Right atrium auricular region (tissue), 2 donors: ENCODE measurements at regions not wholly inside any gene's neighbourhood (a gene's known extent, or its start where the extent isn't known, plus 50 kb on each side); places are given as distances from the start of the nearest gene placed in this dataset.

Experiments used
- DNase-seq: peaks from one replicate; pipeline ENCODE4 v3.0.0-alpha.2; 2019; ENCODE audit warnings: low spot score
- H3K27ac ChIP-seq, 2 donors: fragments of 200-600 bp; sonication (generic); 1 replicate in 1 of 2; 2 replicates in 1 of 2; pipeline ENCODE4 v1.5.1; 2016 to 2019
- H3K27me3 ChIP-seq, 2 donors: fragments of 200-600 bp; sonication (generic); one replicate each; pipeline versions ENCODE4 v1.5.1 to v1.6.0; 2017 to 2019
- H3K36me3 ChIP-seq: fragments of 200-600 bp; sonication (generic); one replicate; pipeline ENCODE4 v1.5.1; 2016
- H3K4me1 ChIP-seq, 2 donors: fragments of 200-600 bp; sonication (generic); one replicate each; pipeline versions ENCODE4 v1.5.1 to v1.6.0; 2017 to 2019
- H3K4me3 ChIP-seq, 2 donors: fragments of 200-600 bp; sonication (generic); 1 replicate in 1 of 2; 2 replicates in 1 of 2; pipeline ENCODE4 v1.5.1; 2017 to 2019; ENCODE audit warnings: mild to moderate bottlenecking in 1 of 2, moderate library complexity in 1 of 2
- H3K9me3 ChIP-seq, 2 donors: fragments of 200-600 bp; sonication (generic); one replicate each; pipeline ENCODE4 v1.5.1; 2019
- TF ChIP-seq, protein P1 (sequence below), 2 donors: fragments of 200-600 bp; sonication (generic); IDR thresholded peaks; one replicate each; pipeline ENCODE4 v1.5.1; 2019; ENCODE audit warnings: antibody characterized with exemption in 2 of 2

DNA sequence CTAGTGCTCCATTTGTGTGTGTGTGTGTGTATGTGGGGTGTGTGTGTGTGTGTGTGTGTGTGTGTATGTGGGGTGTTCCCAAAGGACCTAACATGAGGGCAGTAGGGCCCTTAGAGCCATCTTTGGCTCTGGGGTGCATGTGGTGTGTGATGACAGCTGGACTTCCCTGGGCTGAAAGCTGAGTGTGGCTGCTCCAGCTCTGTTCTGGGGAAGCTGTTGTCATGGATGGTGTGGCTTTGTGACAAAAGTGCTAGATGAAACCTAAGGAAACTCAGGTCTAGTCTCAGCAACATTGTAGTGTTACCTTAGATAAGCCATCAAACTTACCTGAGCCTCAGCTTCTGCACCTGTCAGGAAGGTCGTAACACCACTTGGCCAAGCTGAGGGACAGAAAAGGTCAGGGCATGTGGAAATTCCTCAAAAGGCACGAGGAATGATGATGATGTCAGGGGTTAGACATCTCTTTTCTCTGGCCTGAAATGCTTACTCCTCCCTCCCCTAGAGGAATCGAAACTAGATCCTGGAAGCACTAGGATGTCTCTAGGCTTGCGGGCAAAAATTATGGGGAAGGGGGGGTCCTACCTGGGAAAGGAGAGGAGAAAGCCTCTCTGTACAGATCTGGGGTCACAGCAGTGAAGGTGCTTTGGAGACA, 115.4 kb downstream of the RPS24 start:
- Histone ChIP-seq H3K27ac (no peak overlapping the region), H3K9me3 (no peaks in the 10 kb centered on the region), H3K36me3 (no peaks in the 10 kb centered on the region), H3K4me3 (no peak overlapping the region), H3K27me3 (no peaks in the 10 kb centered on the region), H3K4me1 (no peaks in the 10 kb centered on the region)
- DNase-seq = no peak
- TF ChIP-seq, protein P1, sequence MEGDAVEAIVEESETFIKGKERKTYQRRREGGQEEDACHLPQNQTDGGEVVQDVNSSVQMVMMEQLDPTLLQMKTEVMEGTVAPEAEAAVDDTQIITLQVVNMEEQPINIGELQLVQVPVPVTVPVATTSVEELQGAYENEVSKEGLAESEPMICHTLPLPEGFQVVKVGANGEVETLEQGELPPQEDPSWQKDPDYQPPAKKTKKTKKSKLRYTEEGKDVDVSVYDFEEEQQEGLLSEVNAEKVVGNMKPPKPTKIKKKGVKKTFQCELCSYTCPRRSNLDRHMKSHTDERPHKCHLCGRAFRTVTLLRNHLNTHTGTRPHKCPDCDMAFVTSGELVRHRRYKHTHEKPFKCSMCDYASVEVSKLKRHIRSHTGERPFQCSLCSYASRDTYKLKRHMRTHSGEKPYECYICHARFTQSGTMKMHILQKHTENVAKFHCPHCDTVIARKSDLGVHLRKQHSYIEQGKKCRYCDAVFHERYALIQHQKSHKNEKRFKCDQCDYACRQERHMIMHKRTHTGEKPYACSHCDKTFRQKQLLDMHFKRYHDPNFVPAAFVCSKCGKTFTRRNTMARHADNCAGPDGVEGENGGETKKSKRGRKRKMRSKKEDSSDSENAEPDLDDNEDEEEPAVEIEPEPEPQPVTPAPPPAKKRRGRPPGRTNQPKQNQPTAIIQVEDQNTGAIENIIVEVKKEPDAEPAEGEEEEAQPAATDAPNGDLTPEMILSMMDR (IDR thresholded peaks at IDR 0.05) = no peak

DNA sequence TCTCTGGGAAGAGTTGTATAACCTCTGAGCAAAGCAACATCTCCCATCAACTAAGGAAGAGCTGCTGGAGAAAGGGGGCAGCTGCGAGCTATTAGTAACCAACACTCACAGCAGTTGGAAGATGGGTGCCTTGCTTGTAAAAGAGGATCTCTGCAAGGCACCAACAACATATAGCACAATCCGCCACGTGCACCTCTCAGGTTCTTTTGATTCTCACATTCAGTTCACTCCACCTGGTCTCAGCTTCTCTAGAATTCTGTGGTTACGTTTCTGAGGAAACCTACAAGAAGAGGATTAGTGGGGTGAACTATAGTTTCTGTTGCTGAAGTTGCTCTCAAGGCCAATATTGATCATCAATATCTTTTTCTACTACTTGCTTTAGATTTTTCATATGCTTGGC, 117.1 kb downstream of the RPS24 start:
- H3K9me3 ChIP-seq = no peaks in the 10 kb centered on the region

DNA sequence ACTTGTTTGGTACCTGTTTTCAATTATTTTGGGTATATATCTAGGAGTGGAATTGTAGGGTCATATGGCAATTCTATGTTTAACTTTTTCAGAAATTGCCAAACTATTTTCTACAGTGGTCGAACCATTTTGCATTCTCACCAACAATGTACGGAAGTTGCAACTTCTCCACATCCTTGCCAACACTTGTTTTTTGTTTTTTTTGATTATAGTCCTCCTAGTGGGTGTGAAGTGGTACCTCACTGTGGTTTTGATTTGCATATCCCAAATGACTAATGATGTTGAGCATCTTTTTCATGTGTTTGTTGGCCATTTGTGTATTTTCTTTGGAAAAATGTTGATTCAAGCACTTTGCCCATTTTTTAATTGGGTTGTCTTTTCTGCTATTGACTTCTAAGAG, 122.1 kb downstream of the RPS24 start:
- no peaks in the 10 kb centered on the region for H3K27me3 ChIP-seq
- H3K4me1 ChIP-seq = no peaks in the 10 kb centered on the region
- DNase-seq = no peak
- TF ChIP-seq, protein P1 (IDR thresholded peaks at IDR 0.05) = no peak
- no peaks in the 10 kb centered on the region for H3K9me3 ChIP-seq
- H3K4me3 ChIP-seq = no peak overlapping the region
- H3K27ac ChIP-seq = no peak overlapping the region
- no peaks in the 10 kb centered on the region for H3K36me3 ChIP-seq

More for the DNA sequence above, 117.1 kb downstream of the RPS24 start:
- Histone ChIP-seq H3K27me3 (no peaks in the 10 kb centered on the region), H3K36me3 (no peaks in the 10 kb centered on the region), H3K27ac (no peak overlapping the region), H3K4me3 (no peak overlapping the region), H3K4me1 (no peaks in the 10 kb centered on the region)
- TF ChIP-seq, protein P1 (IDR thresholded peaks at IDR 0.05) = no peak
- no peak for DNase-seq

DNA sequence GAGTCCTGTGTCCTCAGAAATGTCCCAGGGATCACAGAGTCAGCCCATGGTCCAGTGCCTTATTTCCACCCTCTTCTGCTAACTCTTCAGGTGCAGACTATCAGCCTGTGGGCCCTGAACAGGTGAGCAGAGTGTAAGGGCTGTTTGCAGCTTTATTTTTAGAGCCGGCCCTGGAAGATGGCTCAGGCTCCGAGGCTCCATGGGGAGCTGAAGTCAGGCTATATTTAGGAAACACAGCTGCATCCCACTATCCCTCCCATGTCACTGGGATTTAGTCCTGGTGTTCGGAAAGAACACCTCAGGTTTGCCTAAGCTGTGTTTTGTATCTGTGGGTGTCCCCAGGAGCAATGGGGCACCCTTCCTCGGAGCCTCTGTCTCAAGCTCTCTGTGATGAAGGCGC, 126.9 kb downstream of the RPS24 start:
- TF ChIP-seq, protein P1 (IDR thresholded peaks at IDR 0.05) = no peak
- no peaks in the 10 kb centered on the region for H3K9me3 ChIP-seq
- no peak overlapping the region for H3K27ac ChIP-seq
- no peaks in the 10 kb centered on the region for H3K36me3 ChIP-seq
- no peaks in the 10 kb centered on the region for H3K27me3 ChIP-seq
- DNase-seq = no peak
- H3K4me3 ChIP-seq = no peak overlapping the region
- no peaks in the 10 kb centered on the region for H3K4me1 ChIP-seq

DNA sequence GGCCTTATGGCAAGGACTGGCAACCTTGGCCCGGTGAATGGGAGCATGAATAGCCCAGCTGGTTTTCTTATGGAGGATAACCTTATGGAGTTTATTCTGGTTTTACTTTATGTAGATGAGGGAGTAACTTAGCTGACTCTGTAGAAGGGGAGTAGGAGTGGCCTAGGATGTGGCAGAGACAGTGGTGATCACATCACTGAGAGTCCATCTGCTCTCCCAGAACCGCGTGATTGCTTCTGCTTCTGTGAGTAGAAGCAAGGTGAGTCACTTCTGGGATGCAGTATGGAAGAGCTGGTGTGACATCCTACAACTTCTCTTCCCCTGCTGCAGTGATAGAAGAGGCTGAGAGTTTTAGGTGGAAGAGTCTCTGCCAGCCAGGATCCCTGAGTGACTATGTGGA, 129.2 kb downstream of the RPS24 start:
- Histone ChIP-seq H3K27me3 (no peaks in the 10 kb centered on the region), H3K4me1 (no peaks in the 10 kb centered on the region), H3K27ac (no peak overlapping the region), H3K9me3 (no peaks in the 10 kb centered on the region), H3K4me3 (no peak overlapping the region), H3K36me3 (no peaks in the 10 kb centered on the region)
- DNase-seq = no peak
- TF ChIP-seq, protein P1 (IDR thresholded peaks at IDR 0.05) = no peak

DNA sequence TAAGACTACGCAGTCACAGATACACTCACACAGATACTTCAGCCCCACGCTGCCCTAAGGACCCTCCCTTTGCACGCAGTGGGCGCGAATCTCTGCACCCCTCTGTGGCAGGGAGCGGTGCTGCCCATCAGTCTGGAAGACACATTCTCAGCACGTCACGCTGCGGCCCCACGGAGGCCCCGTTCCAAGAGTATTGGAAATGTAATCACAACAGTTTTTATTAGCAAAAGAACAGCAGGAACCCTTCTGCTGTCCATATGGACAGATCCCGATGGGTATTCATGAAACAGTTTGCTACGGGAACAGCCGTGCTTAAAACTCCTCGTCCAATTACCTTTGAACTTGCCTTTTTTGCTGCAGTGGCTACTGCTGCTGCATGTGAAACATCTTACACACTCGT, 131.0 kb downstream of the RPS24 start:
- Histone ChIP-seq H3K27ac (no peak overlapping the region), H3K4me1 (no peaks in the 10 kb centered on the region), H3K27me3 (no peaks in the 10 kb centered on the region), H3K36me3 (no peaks in the 10 kb centered on the region), H3K9me3 (no peaks in the 10 kb centered on the region), H3K4me3 (no peak overlapping the region)
- TF ChIP-seq, protein P1 (IDR thresholded peaks at IDR 0.05) = no peak
- no peak for DNase-seq
